ENCODE measurements at regions not wholly inside any gene's neighbourhood (a gene's known extent, or its start where the extent isn't known, plus 50 kb on each side); places are given as distances from the start of the nearest gene placed in this dataset.

DNA sequence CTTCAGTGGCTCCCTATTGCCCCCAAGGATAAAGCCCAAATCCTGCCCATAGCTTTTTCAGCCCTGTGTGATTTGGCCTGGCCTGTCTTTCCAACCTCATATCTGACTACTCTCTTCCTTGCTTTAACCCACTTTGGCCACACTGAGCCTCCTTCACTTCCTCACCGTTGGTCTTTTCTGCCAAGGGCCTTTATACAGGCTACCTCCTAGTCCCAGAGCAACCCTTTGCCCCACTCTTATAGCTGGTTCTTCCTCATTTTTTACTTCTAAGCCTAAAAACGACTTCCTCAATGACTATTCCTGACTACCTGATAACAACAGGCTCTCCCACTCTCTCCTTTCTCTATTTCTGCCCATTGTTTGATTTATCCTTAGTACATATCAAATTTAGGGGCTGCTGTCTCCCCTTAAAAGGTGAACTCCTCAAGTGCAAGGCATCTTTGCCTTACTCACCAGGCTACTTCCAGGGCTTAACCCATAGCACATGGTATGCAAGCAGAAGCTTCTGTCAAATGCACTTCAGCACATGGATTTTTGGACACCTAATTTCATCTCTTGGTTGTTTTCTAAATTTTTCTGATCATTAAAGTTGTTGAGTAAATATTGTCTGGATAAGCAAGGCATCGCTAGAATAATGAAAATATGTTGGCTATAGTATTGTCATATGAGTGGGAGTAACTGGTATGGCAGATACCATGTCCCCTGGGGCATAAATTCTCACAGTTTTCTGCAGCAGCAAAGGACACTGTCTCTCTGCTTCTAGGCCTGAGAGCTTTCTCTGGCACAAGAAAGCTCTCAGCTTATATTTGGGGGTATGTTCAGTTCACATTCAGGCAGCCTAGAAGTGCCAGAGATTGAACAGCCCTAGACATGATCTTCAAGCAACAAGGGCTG, 201.5 kb upstream of the GPR26 start:
- Histone ChIP-seq H3K4me3 (ENCODE audit: insufficient read depth, low read depth, low read length) (no peak overlapping the region), H3K27me3 (ENCODE audit: control insufficient read depth, insufficient read depth, low read length) (no peaks in the 10 kb centered on the region; the same call in 1 of the 2 replicates), H3K36me3 (replicated peaks; ENCODE audit: control insufficient read depth, insufficient read depth, low read length) (no peaks in the 10 kb centered on the region)
- DNase-seq = no peak

GRCh38 chr10:123470336-123470921, 195.7 kb upstream of the GPR26 start:
- peak; percentile 64 for DNase-seq
- Histone ChIP-seq H3K4me3 (ENCODE audit: insufficient read depth, low read depth, low read length) (no peak overlapping the region), H3K36me3 (replicated peaks; ENCODE audit: control insufficient read depth, insufficient read depth, low read length) (no peaks in the 10 kb centered on the region)

GRCh38 chr10:123471811-123472210, 194.3 kb upstream of the GPR26 start:
- Histone ChIP-seq H3K27me3 (ENCODE audit: control insufficient read depth, insufficient read depth, low read length) (peaks cover 2% of the 10 kb centered on the region; the same call in 1 of the 2 replicates), H3K4me3 (ENCODE audit: insufficient read depth, low read depth, low read length) (no peak overlapping the region)
- DNase-seq = no peak

More at GRCh38 chr10:123470336-123470921, 195.7 kb upstream of the GPR26 start:
- H3K27me3 ChIP-seq (ENCODE audit: control insufficient read depth, insufficient read depth, low read length) = peaks cover 2% of the 10 kb centered on the region; the same call in 1 of the 2 replicates

GRCh38 chr10:123472606-123473005, 193.5 kb upstream of the GPR26 start:
- DNase-seq = peak; percentile 63
- Histone ChIP-seq H3K4me3 (ENCODE audit: insufficient read depth, low read depth, low read length) (no peak overlapping the region), H3K36me3 (replicated peaks; ENCODE audit: control insufficient read depth, insufficient read depth, low read length) (no peaks in the 10 kb centered on the region), H3K27me3 (ENCODE audit: control insufficient read depth, insufficient read depth, low read length) (peaks cover 2% of the 10 kb centered on the region; the same call in 1 of the 2 replicates)

More at GRCh38 chr10:123471811-123472210, 194.3 kb upstream of the GPR26 start:
- no peaks in the 10 kb centered on the region for H3K36me3 ChIP-seq (replicated peaks; ENCODE audit: control insufficient read depth, insufficient read depth, low read length)

GRCh38 chr10:123474700-123475099, 191.5 kb upstream of the GPR26 start:
- DNase-seq = no peak
- H3K27me3 ChIP-seq (ENCODE audit: control insufficient read depth, insufficient read depth, low read length) = peaks cover 2% of the 10 kb centered on the region; the same call in 1 of the 2 replicates
- no peaks in the 10 kb centered on the region for H3K36me3 ChIP-seq (replicated peaks; ENCODE audit: control insufficient read depth, insufficient read depth, low read length)
- H3K4me3 ChIP-seq (ENCODE audit: insufficient read depth, low read depth, low read length) = no peak overlapping the region

- no peaks in the 10 kb centered on the region for H3K36me3 ChIP-seq (replicated peaks; ENCODE audit: control insufficient read depth, insufficient read depth, low read length)
- DNase-seq = no peak
- peaks cover 2% of the 10 kb centered on the region; the same call in 1 of the 2 replicates for H3K27me3 ChIP-seq (ENCODE audit: control insufficient read depth, insufficient read depth, low read length)
- no peak overlapping the region for H3K4me3 ChIP-seq (ENCODE audit: insufficient read depth, low read depth, low read length)
Measured at GRCh38 chr10:123475466-123475865, 190.7 kb upstream of the GPR26 start.

DNA sequence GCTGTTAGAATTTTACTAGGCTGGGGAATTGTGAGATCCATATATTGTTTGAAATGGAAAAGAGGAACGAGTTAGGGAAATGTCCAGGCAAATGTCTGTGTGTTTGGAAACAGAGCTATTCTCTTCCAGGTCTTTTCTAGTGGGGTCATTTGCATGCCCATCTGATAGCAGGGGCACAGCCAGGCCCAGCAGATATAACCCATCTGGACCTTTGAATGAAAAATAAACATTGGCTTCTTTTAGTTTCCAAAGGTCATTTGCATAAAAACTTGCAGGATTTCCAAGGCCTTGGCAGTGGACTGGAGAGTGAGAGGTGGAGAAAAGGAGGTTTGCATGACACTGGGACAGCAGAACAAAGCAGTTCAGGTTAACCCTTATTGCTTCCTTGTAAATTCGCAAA, 188.0 kb upstream of the GPR26 start:
- no peaks in the 10 kb centered on the region for H3K36me3 ChIP-seq (replicated peaks; ENCODE audit: control insufficient read depth, insufficient read depth, low read length)
- DNase-seq = no peak
- peaks cover 2% of the 10 kb centered on the region; the same call in 1 of the 2 replicates for H3K27me3 ChIP-seq (ENCODE audit: control insufficient read depth, insufficient read depth, low read length)
- no peak overlapping the region for H3K4me3 ChIP-seq (ENCODE audit: insufficient read depth, low read depth, low read length)

- H3K36me3 ChIP-seq (replicated peaks; ENCODE audit: control insufficient read depth, insufficient read depth, low read length) = no peaks in the 10 kb centered on the region
- no peak overlapping the region for H3K4me3 ChIP-seq (ENCODE audit: insufficient read depth, low read depth, low read length)
- peaks cover 2% of the 10 kb centered on the region; the same call in 1 of the 2 replicates for H3K27me3 ChIP-seq (ENCODE audit: control insufficient read depth, insufficient read depth, low read length)
- DNase-seq = no peak
Measured at GRCh38 chr10:123479640-123480039, 186.5 kb upstream of the GPR26 start.

- no peaks in the 10 kb centered on the region for H3K27me3 ChIP-seq (ENCODE audit: control insufficient read depth, insufficient read depth, low read length)
- DNase-seq = no peak
- H3K4me3 ChIP-seq (ENCODE audit: insufficient read depth, low read depth, low read length) = no peak overlapping the region
- H3K36me3 ChIP-seq (replicated peaks; ENCODE audit: control insufficient read depth, insufficient read depth, low read length) = no peaks in the 10 kb centered on the region
Measured at GRCh38 chr10:123480344-123480743, 185.8 kb upstream of the GPR26 start.

- no peak overlapping the region for H3K4me3 ChIP-seq (ENCODE audit: insufficient read depth, low read depth, low read length)
- no peaks in the 10 kb centered on the region for H3K27me3 ChIP-seq (ENCODE audit: control insufficient read depth, insufficient read depth, low read length)
- no peaks in the 10 kb centered on the region for H3K36me3 ChIP-seq (replicated peaks; ENCODE audit: control insufficient read depth, insufficient read depth, low read length)
Measured at GRCh38 chr10:123480845-123481244, 185.3 kb upstream of the GPR26 start.

DNA sequence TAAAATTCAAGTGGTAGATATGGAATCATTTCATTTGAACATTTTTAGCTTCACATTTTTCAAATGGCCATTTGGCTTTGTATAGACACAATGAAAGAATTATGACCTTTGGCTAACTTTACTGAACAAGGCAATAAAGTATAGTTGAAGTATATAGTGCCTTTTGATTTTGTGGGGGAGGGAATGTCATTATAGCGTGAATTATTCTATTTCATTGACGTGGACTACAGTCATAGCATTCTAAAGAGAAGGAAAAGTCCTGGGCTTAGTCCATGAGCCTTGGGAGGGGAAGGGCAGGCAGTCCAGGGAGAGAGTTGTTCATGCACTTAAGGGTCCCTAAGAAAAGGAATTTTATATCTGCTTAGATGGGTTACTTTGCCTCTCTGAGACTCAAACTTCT, 181.4 kb upstream of the GPR26 start:
- no peak for DNase-seq
- Histone ChIP-seq H3K4me3 (ENCODE audit: insufficient read depth, low read depth, low read length) (no peak overlapping the region), H3K36me3 (replicated peaks; ENCODE audit: control insufficient read depth, insufficient read depth, low read length) (no peaks in the 10 kb centered on the region), H3K27me3 (ENCODE audit: control insufficient read depth, insufficient read depth, low read length) (no peaks in the 10 kb centered on the region)

More at GRCh38 chr10:123480845-123481244, 185.3 kb upstream of the GPR26 start:
- no peak for DNase-seq

GRCh38 chr10:123485341-123485960, 180.7 kb upstream of the GPR26 start:
- Histone ChIP-seq H3K36me3 (replicated peaks; ENCODE audit: control insufficient read depth, insufficient read depth, low read length) (no peaks in the 10 kb centered on the region), H3K27me3 (ENCODE audit: control insufficient read depth, insufficient read depth, low read length) (no peaks in the 10 kb centered on the region), H3K4me3 (ENCODE audit: insufficient read depth, low read depth, low read length) (no peak overlapping the region)
- no peak for DNase-seq

GRCh38 chr10:123488436-123488835, 177.7 kb upstream of the GPR26 start:
- H3K36me3 ChIP-seq (replicated peaks; ENCODE audit: control insufficient read depth, insufficient read depth, low read length) = no peaks in the 10 kb centered on the region

DNA sequence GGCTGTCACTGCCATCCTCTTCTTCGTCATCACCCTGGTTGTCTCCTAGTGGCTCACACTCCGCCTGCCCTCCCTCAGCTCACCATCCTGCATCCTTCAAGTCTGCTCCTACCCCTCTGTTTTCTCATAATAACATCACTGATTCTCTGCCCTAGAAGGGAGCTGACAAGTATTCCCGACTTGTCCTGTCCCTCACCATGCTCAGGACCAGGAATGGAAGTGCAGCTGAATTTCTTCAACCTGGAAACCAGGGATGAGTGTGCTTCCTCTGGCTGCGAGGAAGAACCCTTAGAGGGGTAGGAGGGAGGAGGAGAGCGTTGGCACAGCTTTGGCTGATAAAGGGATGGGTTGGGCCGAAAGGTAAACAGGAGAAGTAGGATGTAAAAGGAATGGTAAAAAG, 174.8 kb upstream of the GPR26 start:
- H3K36me3 ChIP-seq (replicated peaks; ENCODE audit: control insufficient read depth, insufficient read depth, low read length) = no peaks in the 10 kb centered on the region
- no peak for DNase-seq
- no peaks in the 10 kb centered on the region for H3K27me3 ChIP-seq (ENCODE audit: control insufficient read depth, insufficient read depth, low read length)
- H3K4me3 ChIP-seq (ENCODE audit: insufficient read depth, low read depth, low read length) = no peak overlapping the region

More at GRCh38 chr10:123488436-123488835, 177.7 kb upstream of the GPR26 start:
- Histone ChIP-seq H3K4me3 (ENCODE audit: insufficient read depth, low read depth, low read length) (no peak overlapping the region), H3K27me3 (ENCODE audit: control insufficient read depth, insufficient read depth, low read length) (no peaks in the 10 kb centered on the region)
- DNase-seq = no peak
